SK-N-SH (cell line): ENCODE measurements at regions not wholly inside any gene's neighbourhood (a gene's known extent, or its start where the extent isn't known, plus 50 kb on each side); places are given as distances from the start of the nearest gene placed in this dataset.

Experiments
- CTCF ChIA-PET: fragments of 300-600, 350-600 bp; formaldehyde crosslinking; extraction: SDS; loops from one replicate; lab custom pipeline; 2021; lab: Yijun Ruan, JAX
- POLR2A ChIA-PET: fragments of 350-600 bp; sonication (Branson Sonifier 250); formaldehyde crosslinking; extraction: SDS; loops from one replicate; lab custom pipeline; 2020; ENCODE audit warnings: antibody characterized with exemption, inconsistent platforms; lab: Yijun Ruan, JAX
- DNase-seq: peaks from one replicate; pipeline ENCODE4 v3.0.0; 2012
- H2AFZ ChIP-seq: fragments of 200-600 bp; sonication (generic); 2 replicates; pipeline ENCODE4 v1.8.1; 2016; ENCODE audit warnings: antibody characterized with exemption, mild to moderate bottlenecking, low read depth
- H3F3A ChIP-seq: fragments of 200-600 bp; sonication (generic); replicated peaks from 2 replicates; pipeline ENCODE3; 2016; ENCODE audit warnings: antibody characterized with exemption, mild to moderate bottlenecking; ENCODE audit not compliant: insufficient read depth
- H3K27ac ChIP-seq, 2 experiments: fragments of 200-500 bp in 1 of 2; fragments of 200-600 bp in 1 of 2; sonication (Bioruptor generic) in 1 of 2; sonication (generic), shearing (Covaris generic) in 1 of 2; 2 replicates each; pipeline versions ENCODE4 v1.5.1 to v1.6.1; 2014 to 2016; ENCODE audit warnings: low read depth in 2 of 2, inconsistent platforms in 1 of 2, low read length in 1 of 2, mild to moderate bottlenecking in 1 of 2, mixed read lengths in 1 of 2
- H3K27me3 ChIP-seq: fragments of 200-600 bp; sonication (generic), shearing (Covaris generic); 2 replicates; pipeline ENCODE4 v1.6.1; 2016; ENCODE audit warnings: mixed run types; ENCODE audit not compliant: insufficient read depth
- H3K36me3 ChIP-seq, 2 experiments: fragments of 200-500 bp in 1 of 2; fragments of 200-600 bp in 1 of 2; sonication (Bioruptor generic) in 1 of 2; sonication (generic) in 1 of 2; replicated peaks in 1 of 2; 2 replicates each; pipeline versions ENCODE3 to v1.5.1; 2014 to 2016; ENCODE audit warnings: low read length in 1 of 2, mild to moderate bottlenecking in 1 of 2; ENCODE audit not compliant: insufficient read depth in 2 of 2, control insufficient read depth in 1 of 2
- H3K4me1 ChIP-seq, 2 experiments: fragments of 200-500 bp in 1 of 2; fragments of 200-600 bp in 1 of 2; sonication (Bioruptor generic) in 1 of 2; sonication (generic), shearing (Covaris generic) in 1 of 2; 2 replicates each; pipeline versions ENCODE4 v1.5.1 to v1.6.1; 2014 to 2016; ENCODE audit warnings: low read depth in 1 of 2, low read length in 1 of 2, mixed run types in 1 of 2; ENCODE audit not compliant: insufficient read depth in 2 of 2, control insufficient read depth in 1 of 2
- H3K4me2 ChIP-seq: fragments of 200-600 bp; sonication (generic), shearing (Covaris generic); 2 replicates; pipeline ENCODE4 v1.6.1; 2017; ENCODE audit warnings: mixed run types
- H3K4me3 ChIP-seq, 2 experiments: fragments of 200-500 bp in 1 of 2; fragments of 200-600 bp in 1 of 2; sonication (Bioruptor generic) in 1 of 2; sonication (generic), shearing (Covaris generic) in 1 of 2; 2 replicates each; pipeline versions ENCODE4 v1.5.1 to v1.8.1; 2014 to 2016; ENCODE audit warnings: low read depth in 2 of 2, inconsistent platforms in 1 of 2, low read length in 1 of 2, mild to moderate bottlenecking in 1 of 2, mixed read lengths in 1 of 2, moderate library complexity in 1 of 2
- H3K79me2 ChIP-seq: fragments of 200-600 bp; sonication (generic); 2 replicates; pipeline ENCODE4 v1.8.1; 2017; ENCODE audit warnings: mild to moderate bottlenecking; ENCODE audit not compliant: insufficient read depth
- H3K9ac ChIP-seq: fragments of 200-600 bp; sonication (generic); 2 replicates; pipeline ENCODE4 v1.6.1; 2017; ENCODE audit warnings: mixed run types
- H3K9me2 ChIP-seq: fragments of 200-600 bp; sonication (generic); 2 replicates; pipeline ENCODE4 v1.6.1; 2017; ENCODE audit warnings: mixed run types
- H3K9me3 ChIP-seq: fragments of 200-600 bp; sonication (generic); 2 replicates; pipeline ENCODE4 v1.6.1; 2017; ENCODE audit warnings: mixed run types, mild to moderate bottlenecking, moderate library complexity
- H4K20me1 ChIP-seq: fragments of 200-600 bp; sonication (generic); 2 replicates; pipeline ENCODE4 v1.6.1; 2017; ENCODE audit warnings: mild to moderate bottlenecking, mixed run types; ENCODE audit not compliant: insufficient read depth
- EZH2phosphoT487 ChIP-seq: fragments of 200-600 bp; sonication (generic); IDR thresholded peaks from 2 replicates; pipeline ENCODE4 v1.6.1; 2017; ENCODE audit warnings: low read depth, mixed run types, mild to moderate bottlenecking, antibody characterized with exemption, moderate library complexity, borderline replicate concordance
- FOSL2 ChIP-seq: IDR thresholded peaks from 2 replicates; pipeline ENCODE4 v1.4.0; 2012; ENCODE audit warnings: low read depth, mild to moderate bottlenecking, moderate library complexity, borderline replicate concordance
- FOXJ3 ChIP-seq: sonication (generic); formaldehyde crosslinking; IDR thresholded peaks from 2 replicates; pipeline ENCODE4 v1.5.1; 2020; ENCODE audit warnings: mild to moderate bottlenecking, missing genetic modification reagents
- GABPA ChIP-seq: IDR thresholded peaks from 2 replicates; pipeline ENCODE4 v1.4.0; 2012; ENCODE audit warnings: low read depth, mild to moderate bottlenecking
- JUND ChIP-seq: IDR thresholded peaks from 2 replicates; pipeline ENCODE4 v1.4.0; 2012
- MXI1 ChIP-seq: IDR thresholded peaks from 2 replicates; pipeline ENCODE4 v1.6.1; 2012; ENCODE audit warnings: mild to moderate bottlenecking, low read depth, low read length, improper control_type of control experiment
- NFIC ChIP-seq: IDR thresholded peaks from 2 replicates; pipeline ENCODE4 v1.4.0; 2012; ENCODE audit warnings: borderline replicate concordance
- RAD21 ChIP-seq: IDR thresholded peaks from 2 replicates; pipeline ENCODE4 v1.6.1; 2012; ENCODE audit warnings: mild to moderate bottlenecking, low read length
- RCOR1 ChIP-seq: fragments of 150-350 bp; IDR thresholded peaks from 2 replicates; pipeline ENCODE4 v1.6.1; 2017; ENCODE audit warnings: antibody characterized with exemption, low read length
- REST ChIP-seq: IDR thresholded peaks from 2 replicates; pipeline ENCODE4 v1.6.1; 2012; ENCODE audit warnings: mild to moderate bottlenecking, low read depth, low read length, moderate library complexity
- SIN3A ChIP-seq: IDR thresholded peaks from 2 replicates; pipeline ENCODE4 v1.6.1; 2012; ENCODE audit warnings: low read depth, mild to moderate bottlenecking, low read length, moderate library complexity, borderline replicate concordance
- TCF12 ChIP-seq: IDR thresholded peaks from 2 replicates; pipeline ENCODE4 v1.4.0; 2012
- TEAD4 ChIP-seq: IDR thresholded peaks from 2 replicates; pipeline ENCODE4 v1.4.0; 2012; ENCODE audit warnings: mild to moderate bottlenecking, borderline replicate concordance; ENCODE audit not compliant: insufficient read depth
- YY1 ChIP-seq: IDR thresholded peaks from 2 replicates; pipeline ENCODE4 v1.4.0; 2012; ENCODE audit warnings: low read depth, mild to moderate bottlenecking
- ZBTB33 ChIP-seq: IDR thresholded peaks from 2 replicates; pipeline ENCODE4 v1.4.0; 2012; ENCODE audit warnings: low read depth, borderline replicate concordance
- WGBS: methylation state at CpG from one replicate; pipeline ENCODE4 v1.1.6; 2017; ENCODE audit warnings: low lambda C conversion rate; 5-methylcytosine and 5-hydroxymethylcytosine counted together
- TF ChIP-seq, protein P1 (sequence below): IDR thresholded peaks from 2 replicates; pipeline ENCODE4; 2012

DNA sequence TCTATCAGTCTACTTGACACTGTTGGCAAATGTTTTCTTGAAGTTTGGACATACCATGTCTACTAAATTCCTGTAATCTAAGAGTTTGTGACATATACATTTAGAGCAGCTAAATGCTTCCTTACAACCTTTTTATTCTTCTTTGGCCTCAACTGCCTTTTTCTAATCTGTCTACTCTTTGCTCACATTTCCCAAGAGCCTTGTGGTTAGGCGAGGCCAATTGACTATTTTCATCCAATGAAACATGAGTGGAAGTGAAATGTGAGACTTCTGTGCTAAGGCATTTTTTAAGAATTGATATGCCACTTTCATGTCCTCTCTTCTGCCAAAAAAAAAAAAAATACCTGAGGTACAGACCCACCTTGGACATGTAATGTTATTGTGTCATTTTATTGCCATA lies 158.2 kb upstream of the MCHR2 start:
- Histone ChIP-seq H3K4me1 (no peaks in the 10 kb centered on the region), H3K4me3 (no peak overlapping the region), H3F3A (no peaks in the 10 kb centered on the region), H3K9me3 (no peaks in the 10 kb centered on the region), H3K27ac (no peak overlapping the region), H3K36me3 (no peaks in the 10 kb centered on the region), H2AFZ (no peak overlapping the region), H3K79me2 (no peaks in the 10 kb centered on the region), H3K9me2 (no peaks in the 10 kb centered on the region; the same call in 1 of the 2 replicates), H3K9ac (no peak overlapping the region), H4K20me1 (no peaks in the 10 kb centered on the region), H3K27me3 (no peaks in the 10 kb centered on the region), H3K4me2 (no peak overlapping the region)
- TF ChIP-seq RAD21 = no peak
- TF ChIP-seq TCF12 = no peak
- no peak for TF ChIP-seq GABPA
- no peak for TF ChIP-seq FOXJ3
- TF ChIP-seq MXI1 = no peak
- no peak for TF ChIP-seq EZH2phosphoT487
- TF ChIP-seq YY1 = no peak
- WGBS = 18% methylated on average over 1 of the region's 1 CpG
- DNase-seq = no peak
- CTCF ChIA-PET = no interaction called here
- POLR2A ChIA-PET = no interaction called here

DNA sequence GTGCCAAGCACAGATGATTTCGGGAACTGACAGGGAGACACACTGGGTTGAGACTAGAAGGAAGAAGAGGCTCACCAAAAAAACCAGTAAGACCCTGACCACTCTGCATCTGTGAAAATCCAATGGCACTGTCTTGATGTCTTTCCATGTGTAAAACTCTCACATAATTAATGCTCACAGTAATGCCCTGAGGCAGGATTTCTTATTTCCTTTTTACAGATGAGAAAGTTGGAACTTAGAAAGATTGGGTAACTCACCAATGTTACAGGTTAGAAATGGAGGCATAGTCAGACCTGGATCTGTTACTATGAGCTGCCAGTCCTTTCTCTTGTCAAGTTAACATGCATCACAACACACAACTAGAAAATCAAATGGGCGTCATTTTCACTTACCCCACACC lies 151.0 kb upstream of the MCHR2 start:
- H3K36me3 ChIP-seq = no peaks in the 10 kb centered on the region
- H3K27me3 ChIP-seq = peaks cover 18% of the 10 kb centered on the region; the same call in 1 of the 2 replicates
- no peaks in the 10 kb centered on the region; the same call in 1 of the 2 replicates for H3K9me2 ChIP-seq
- TF ChIP-seq JUND (no peak), RCOR1 (no peak)
- TF ChIP-seq, all 33 proteins: peak for 0
- H4K20me1 ChIP-seq = no peaks in the 10 kb centered on the region
- no peak for DNase-seq
- WGBS = 7% methylated on average over 2 of the region's 2 CpGs
- no peak overlapping the region for H3K27ac ChIP-seq
- ChIA-PET POLR2A (no interaction called here), CTCF (no interaction called here)
- no peak overlapping the region for H3K4me3 ChIP-seq
- no peaks in the 10 kb centered on the region for H3K79me2 ChIP-seq
- H3K9me3 ChIP-seq = no peaks in the 10 kb centered on the region
- H3F3A ChIP-seq = no peaks in the 10 kb centered on the region
- H3K9ac ChIP-seq = no peak overlapping the region
- no peaks in the 10 kb centered on the region for H3K4me1 ChIP-seq
- H3K4me2 ChIP-seq = no peak overlapping the region
- no peak overlapping the region for H2AFZ ChIP-seq

DNA sequence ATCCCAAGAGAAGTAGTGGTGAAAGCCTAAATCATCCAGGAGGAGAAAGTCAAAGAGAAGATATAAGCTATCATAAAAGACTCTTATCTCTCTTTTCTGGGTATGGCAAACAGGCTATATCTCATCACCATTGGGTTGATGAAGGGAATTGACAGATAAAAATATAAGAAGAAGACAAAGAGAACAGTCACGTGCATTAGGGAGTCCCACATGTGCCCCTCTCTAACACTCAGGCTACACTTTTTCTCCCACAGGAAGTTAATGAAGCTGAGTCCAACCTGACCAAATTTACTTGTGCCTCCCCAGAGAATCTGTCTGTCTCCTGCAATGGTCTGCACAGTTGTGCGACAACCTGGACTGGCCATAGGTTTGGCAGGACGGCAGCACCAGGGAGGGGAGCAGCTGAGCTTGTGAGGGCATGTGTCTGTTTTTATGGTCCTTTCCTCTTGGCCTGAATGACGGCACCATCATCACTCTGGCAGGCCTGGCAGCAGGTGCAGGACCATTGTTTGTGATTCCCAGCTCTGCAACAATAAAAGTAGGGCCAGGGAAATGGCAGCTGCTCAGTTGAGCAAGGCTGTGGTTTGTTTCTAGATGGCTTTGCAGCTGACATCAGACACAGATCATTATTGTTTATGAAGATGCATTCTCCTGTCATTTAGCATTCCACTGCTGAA lies 144.5 kb upstream of the MCHR2 start:
- no peaks in the 10 kb centered on the region for H4K20me1 ChIP-seq
- POLR2A ChIA-PET = no interaction called here
- no peaks in the 10 kb centered on the region for H3K9me2 ChIP-seq
- no peaks in the 10 kb centered on the region for H3K79me2 ChIP-seq
- no peaks in the 10 kb centered on the region for H3K36me3 ChIP-seq
- peaks cover 26% of the 10 kb centered on the region; the same call in 1 of the 2 replicates for H3K27me3 ChIP-seq
- H3K9ac ChIP-seq = no peak overlapping the region
- H3K4me3 ChIP-seq = no peak overlapping the region
- 35% methylated on average over 4 of the region's 4 CpGs for WGBS
- no peak overlapping the region for H2AFZ ChIP-seq
- H3K9me3 ChIP-seq = no peaks in the 10 kb centered on the region
- no peak overlapping the region for H3K27ac ChIP-seq
- no peaks in the 10 kb centered on the region for H3F3A ChIP-seq
- no peaks in the 10 kb centered on the region for H3K4me1 ChIP-seq
- no peak overlapping the region for H3K4me2 ChIP-seq
- CTCF ChIA-PET = interaction anchor here (0.9 to 1.2 kb wide), 2 partner anchors 22 to 31 kb away, joined by 3 read pairs; no protein-coding TSS in a partner anchor
- DNase-seq = no peak
- TF ChIP-seq JUND (no peak), REST (no peak), NFIC (no peak), RCOR1 (no peak), MXI1 (no peak), YY1 (no peak), SIN3A (no peak), FOSL2 (no peak), TEAD4 (no peak), ZBTB33 (no peak)
- TF ChIP-seq, protein P1, sequence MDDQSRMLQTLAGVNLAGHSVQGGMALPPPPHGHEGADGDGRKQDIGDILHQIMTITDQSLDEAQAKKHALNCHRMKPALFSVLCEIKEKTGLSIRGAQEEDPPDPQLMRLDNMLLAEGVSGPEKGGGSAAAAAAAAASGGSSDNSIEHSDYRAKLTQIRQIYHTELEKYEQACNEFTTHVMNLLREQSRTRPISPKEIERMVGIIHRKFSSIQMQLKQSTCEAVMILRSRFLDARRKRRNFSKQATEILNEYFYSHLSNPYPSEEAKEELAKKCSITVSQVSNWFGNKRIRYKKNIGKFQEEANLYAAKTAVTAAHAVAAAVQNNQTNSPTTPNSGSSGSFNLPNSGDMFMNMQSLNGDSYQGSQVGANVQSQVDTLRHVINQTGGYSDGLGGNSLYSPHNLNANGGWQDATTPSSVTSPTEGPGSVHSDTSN = no peak
